ENCODE measurements at regions not wholly inside any gene's neighbourhood (a gene's known extent, or its start where the extent isn't known, plus 50 kb on each side); places are given as distances from the start of the nearest gene placed in this dataset.

GRCh38 chr5:112671687-112672086 lies 66.0 kb upstream of the APC start:
- Histone ChIP-seq H3K36me3 (no peaks in the 10 kb centered on the region), H3K27ac (replicated peaks in 1 of 4) (no peak overlapping the region), H3K9me3 (no peaks in the 10 kb centered on the region), H3K27me3 (no peaks in the 10 kb centered on the region), H3K4me1 (no peaks in the 10 kb centered on the region), H3K4me3 (no peak overlapping the region)
- TF ChIP-seq POLR2A (IDR thresholded peaks at IDR 0.05; ENCODE audit: low read depth) (no peak), CTCF (IDR thresholded peaks at IDR 0.05) (no peak), POLR2AphosphoS5 (IDR thresholded peaks at IDR 0.05) (no peak), EP300 (IDR thresholded peaks at IDR 0.05) (no peak)
- no peak for DNase-seq (ENCODE audit: extremely low spot score)
- intact Hi-C loops (cut with DNase I), result no loop called here

GRCh38 chr5:112681481-112681908 lies 56.2 kb upstream of the APC start:
- H3K4me3 ChIP-seq, result no peak overlapping the region
- H3K27ac ChIP-seq (replicated peaks in 1 of 4), result peak overlapping the region in 3 of 4 donors; percentile 78 to 84 (median 82)
- no peaks in the 10 kb centered on the region for H3K9me3 ChIP-seq
- H3K4me1 ChIP-seq, result peaks cover 18 to 53% (median 44%) of the 10 kb centered on the region in 4 donors
- no peak for DNase-seq (ENCODE audit: extremely low spot score)
- 40% methylated on average over 1 of the region's 1 CpG for WGBS
- intact Hi-C loops (cut with DNase I), result no loop called here
- H3K27me3 ChIP-seq, result no peaks in the 10 kb centered on the region
- no peaks in the 10 kb centered on the region for H3K36me3 ChIP-seq
- TF ChIP-seq CTCF (IDR thresholded peaks at IDR 0.05) (no peak), POLR2A (IDR thresholded peaks at IDR 0.05; ENCODE audit: low read depth) (no peak), POLR2AphosphoS5 (IDR thresholded peaks at IDR 0.05) (peak in 1 of 2 donors; percentile 42), EP300 (IDR thresholded peaks at IDR 0.05) (no peak)

GRCh38 chr5:112682621-112683061 lies 55.0 kb upstream of the APC start:
- no peak for TF ChIP-seq POLR2A (IDR thresholded peaks at IDR 0.05; ENCODE audit: low read depth)
- H3K4me3 ChIP-seq, result no peak overlapping the region
- 86% methylated on average over 3 of the region's 3 CpGs for WGBS
- no peaks in the 10 kb centered on the region for H3K9me3 ChIP-seq
- H3K4me1 ChIP-seq, result peaks cover 18 to 56% (median 46%) of the 10 kb centered on the region in 4 donors
- DNase-seq (ENCODE audit: extremely low spot score), result no peak
- peak overlapping the region in 3 of 4 donors; percentile 78 to 84 (median 82) for H3K27ac ChIP-seq (replicated peaks in 1 of 4)
- intact Hi-C loops (cut with DNase I), result no loop called here
- no peaks in the 10 kb centered on the region for H3K36me3 ChIP-seq
- H3K27me3 ChIP-seq, result no peaks in the 10 kb centered on the region

- H3K4me3 ChIP-seq, result no peak overlapping the region
- TF ChIP-seq CTCF (IDR thresholded peaks at IDR 0.05) (no peak), POLR2AphosphoS5 (IDR thresholded peaks at IDR 0.05) (no peak), POLR2A (IDR thresholded peaks at IDR 0.05; ENCODE audit: low read depth) (no peak), EP300 (IDR thresholded peaks at IDR 0.05) (no peak)
- peak overlapping the region; percentile 29 to 84 (median 80) for H3K27ac ChIP-seq (replicated peaks in 1 of 4)
- DNase-seq (ENCODE audit: extremely low spot score), result no peak
- no peaks in the 10 kb centered on the region for H3K9me3 ChIP-seq
- intact Hi-C loops (cut with DNase I), result loop anchor here (2.0 kb wide), 1 partner anchor 21 kb away; no protein-coding TSS in a partner anchor
- peaks cover 18 to 56% (median 46%) of the 10 kb centered on the region in 4 donors for H3K4me1 ChIP-seq
- 46% methylated on average over 1 of the region's 1 CpG for WGBS
- no peaks in the 10 kb centered on the region for H3K27me3 ChIP-seq
- no peaks in the 10 kb centered on the region for H3K36me3 ChIP-seq
These were observed 53.6 kb upstream of the APC start for GRCh38 chr5:112684121-112684520.

- H3K27me3 ChIP-seq, result no peaks in the 10 kb centered on the region
- peak overlapping the region; percentile 29 to 84 (median 80) for H3K27ac ChIP-seq (replicated peaks in 1 of 4)
- peaks cover 18 to 62% (median 48%) of the 10 kb centered on the region in 4 donors for H3K4me1 ChIP-seq
- H3K4me3 ChIP-seq, result no peak overlapping the region
- H3K36me3 ChIP-seq, result no peaks in the 10 kb centered on the region
- intact Hi-C loops (cut with DNase I), result loop anchor here (2.0 kb wide), 1 partner anchor 20 kb away; no protein-coding TSS in a partner anchor
- WGBS, result 29% methylated on average over 4 of the region's 4 CpGs
- no peak for TF ChIP-seq POLR2A (IDR thresholded peaks at IDR 0.05; ENCODE audit: low read depth)
- peak in 1 of 2 donors; percentile 66 for TF ChIP-seq POLR2AphosphoS5 (IDR thresholded peaks at IDR 0.05)
- no peaks in the 10 kb centered on the region for H3K9me3 ChIP-seq
- no peak for DNase-seq (ENCODE audit: extremely low spot score)
These were observed 52.9 kb upstream of the APC start for GRCh38 chr5:112684737-112685136.

- intact Hi-C loops (cut with DNase I), result loop anchor here (2.0 kb wide), 1 partner anchor 19 kb away; no protein-coding TSS in a partner anchor
- Histone ChIP-seq H3K27ac (replicated peaks in 1 of 4) (peak overlapping the region; percentile 29 to 84 (median 80)), H3K9me3 (no peaks in the 10 kb centered on the region), H3K4me1 (peaks cover 18 to 64% (median 49%) of the 10 kb centered on the region in 4 donors), H3K36me3 (no peaks in the 10 kb centered on the region), H3K4me3 (no peak overlapping the region), H3K27me3 (no peaks in the 10 kb centered on the region)
- DNase-seq (ENCODE audit: extremely low spot score), result no peak
- TF ChIP-seq POLR2AphosphoS5 (IDR thresholded peaks at IDR 0.05) (no peak), CTCF (IDR thresholded peaks at IDR 0.05) (no peak), EP300 (IDR thresholded peaks at IDR 0.05) (no peak), POLR2A (IDR thresholded peaks at IDR 0.05; ENCODE audit: low read depth) (no peak)
These were observed 52.3 kb upstream of the APC start for GRCh38 chr5:112685386-112685785.
